ENCODE measurements at regions not wholly inside any gene's neighbourhood (a gene's known extent, or its start where the extent isn't known, plus 50 kb on each side); places are given as distances from the start of the nearest gene placed in this dataset.

GRCh38 chr2:122011493-122012270, 256.2 kb downstream of the TSN start:
- H2BK12ac ChIP-seq (ENCODE audit: low read depth, low read length): no peak overlapping the region
- no peak overlapping the region for H3K9ac ChIP-seq (replicated peaks in 1 of 4; ENCODE audit: extremely low read depth in 1 of 4, low read depth in 3 of 4, low read length in 3 of 4)
- POLR2A ChIA-PET (ENCODE audit: partially characterized antibody): no interaction called here
- H4K91ac ChIP-seq (replicated peaks; ENCODE audit: insufficient read length, low read length): no peak overlapping the region
- H2BK5ac ChIP-seq (ENCODE audit: low read depth, low read length): no peak overlapping the region
- no peak overlapping the region for H2AFZ ChIP-seq (ENCODE audit: low read length)
- H3K18ac ChIP-seq (ENCODE audit: extremely low read depth, low read length): no peak overlapping the region
- no peak overlapping the region for H3K4me2 ChIP-seq (ENCODE audit: insufficient read depth in 1 of 2, low read depth in 2 of 2, low read length in 2 of 2)
- H3K27me3 ChIP-seq (replicated peaks in 1 of 4; ENCODE audit: control insufficient read depth in 3 of 4, extremely low read depth in 1 of 4, insufficient read depth in 3 of 4, low read length in 3 of 4): no peaks in the 10 kb centered on the region
- H3K23me2 ChIP-seq (ENCODE audit: low read depth, low read length): no peaks in the 10 kb centered on the region
- H4K20me1 ChIP-seq (replicated peaks in 1 of 2; ENCODE audit: control insufficient read depth in 1 of 2, insufficient read depth in 2 of 2, low read length in 2 of 2): no peaks in the 10 kb centered on the region
- CTCF ChIA-PET (ENCODE audit: partially characterized antibody): interaction anchor here (0.7 to 1.1 kb wide), 3 partner anchors 14 to 439 kb away, joined by 3 read pairs; no protein-coding TSS in a partner anchor
- no peak overlapping the region for H2BK20ac ChIP-seq (ENCODE audit: low read length)
- no peaks in the 10 kb centered on the region for H3K36me3 ChIP-seq (ENCODE audit: control insufficient read depth in 2 of 4, insufficient read depth in 4 of 4, low read length in 3 of 4)
- DNase-seq (ENCODE audit: low read depth in 1 of 2, low spot score in 2 of 2): no peak
- H3K56ac ChIP-seq (replicated peaks; ENCODE audit: insufficient read length, low read depth, low read length): no peak overlapping the region
- 91% methylated on average over 8 of the region's 8 CpGs; no CpG with 5 or more reads in 1 of the 2 experiments for WGBS, 2 experiments (ENCODE audit: extremely low coverage in 1 of 2, insufficient coverage in 1 of 2, insufficient read length in 1 of 2, insufficient replicate concordance in 2 of 2, low coverage in 1 of 2, low lambda C conversion rate in 2 of 2, missing lambda C conversion rate in 1 of 2)
- H3K4me3 ChIP-seq (ENCODE audit: extremely low read depth in 1 of 4, insufficient read depth in 2 of 4, low read depth in 3 of 4, low read length in 4 of 4): no peak overlapping the region
- no peaks in the 10 kb centered on the region for H3K9me3 ChIP-seq (ENCODE audit: insufficient read depth in 2 of 2, low read depth in 1 of 2, low read length in 1 of 2)
- H3K79me2 ChIP-seq (ENCODE audit: control insufficient read depth in 1 of 2, insufficient read depth in 2 of 2, low read length in 2 of 2): no peaks in the 10 kb centered on the region
- H2AK5ac ChIP-seq (ENCODE audit: low read depth, low read length): no peak overlapping the region
- H3K14ac ChIP-seq (ENCODE audit: insufficient read length): no peak overlapping the region
- no peak overlapping the region for H4K8ac ChIP-seq (ENCODE audit: extremely low read depth, insufficient read depth, low read length)
- no peak for FAIRE-seq
- H4K5ac ChIP-seq (ENCODE audit: insufficient read length, low read depth, low read length): no peak overlapping the region
- H3K27ac ChIP-seq (ENCODE audit: low read depth, low read length): no peak overlapping the region
- no peak overlapping the region for H3K4ac ChIP-seq (replicated peaks; ENCODE audit: insufficient read length, low read depth, low read length)
- no peaks in the 10 kb centered on the region for H3K79me1 ChIP-seq (ENCODE audit: low read depth, low read length)
- no peak overlapping the region for H2BK120ac ChIP-seq (replicated peaks; ENCODE audit: low read depth, low read length)
- no peak overlapping the region for H2BK15ac ChIP-seq (ENCODE audit: low read length)
- H3K4me1 ChIP-seq (replicated peaks in 1 of 4; ENCODE audit: control insufficient read depth in 3 of 4, insufficient read depth in 4 of 4, low read length in 3 of 4): peaks cover 0 to 5% (median 1%) of the 10 kb centered on the region in 4 experiments; a peak in 2 of 7 replicates
- H3K23ac ChIP-seq (ENCODE audit: insufficient read length): no peak overlapping the region
- TF ChIP-seq FOSL1 (IDR thresholded peaks at IDR 0.05; ENCODE audit: insufficient read depth, low read depth, low read length): no peak
- no peak for TF ChIP-seq CHD1 (IDR thresholded peaks at IDR 0.05; ENCODE audit: low read depth, low read length)
- TF ChIP-seq TAF1 (IDR thresholded peaks at IDR 0.05; ENCODE audit: low read depth, low read length): no peak
- TF ChIP-seq GABPA (IDR thresholded peaks at IDR 0.05; ENCODE audit: borderline replicate concordance, insufficient read depth, low read length): no peak
- TF ChIP-seq SP2 (IDR thresholded peaks at IDR 0.05; ENCODE audit: low read length): no peak
- TF ChIP-seq CEBPB (IDR thresholded peaks at IDR 0.05; ENCODE audit: low read depth, low read length): no peak
- TF ChIP-seq POU5F1 (IDR thresholded peaks at IDR 0.05; ENCODE audit: low read depth, low read length): no peak
- no peak for TF ChIP-seq E2F6 (IDR thresholded peaks at IDR 0.05)
- TF ChIP-seq PHF8 (conservative IDR thresholded peaks at IDR 0.05; ENCODE audit: low read depth, low read length): no peak
- no peak for TF ChIP-seq JUND (IDR thresholded peaks at IDR 0.05; ENCODE audit: low read length)
- no peak for TF ChIP-seq CHD2 (IDR thresholded peaks at IDR 0.05; ENCODE audit: low read length)
- TF ChIP-seq SP4 (IDR thresholded peaks at IDR 0.05; ENCODE audit: low read length): no peak
